ENCODE measurements at regions not wholly inside any gene's neighbourhood (a gene's known extent, or its start where the extent isn't known, plus 50 kb on each side); places are given as distances from the start of the nearest gene placed in this dataset.
"Not testable (repeated sequence)": the region's sequence is repeated elsewhere in the genome, so short reads cannot be mapped to it uniquely, and the experiment has no call there.

GRCh38 chr1:209107535-209107934 lies 476.0 kb upstream of the CAMK1G start:
- POLR2A ChIA-PET: no interaction called here
- DNase-seq (ENCODE audit: extremely low spot score): no peak
- CTCF ChIA-PET: no interaction called here
- TF ChIP-seq ELF4 (IDR thresholded peaks at IDR 0.05): no peak
- TF ChIP-seq CTBP1 (IDR thresholded peaks at IDR 0.05; ENCODE audit: borderline replicate concordance): no peak
- no peak for TF ChIP-seq HDGF (IDR thresholded peaks at IDR 0.05; ENCODE audit: borderline replicate concordance)
- no peak for TF ChIP-seq FOXA1 (IDR thresholded peaks at IDR 0.05)
- no peak for TF ChIP-seq SUZ12 (IDR thresholded peaks at IDR 0.05)
- TF ChIP-seq NFRKB (IDR thresholded peaks at IDR 0.05): no peak
- TF ChIP-seq TARDBP (IDR thresholded peaks at IDR 0.05): no peak
- TF ChIP-seq BHLHE40 (IDR thresholded peaks at IDR 0.05; ENCODE audit: borderline replicate concordance): no peak
- no peak for TF ChIP-seq LEF1 (IDR thresholded peaks at IDR 0.05; ENCODE audit: borderline replicate concordance)
- no peak for TF ChIP-seq L3MBTL2 (conservative IDR thresholded peaks at IDR 0.05)
- no peak for TF ChIP-seq ARNT (IDR thresholded peaks at IDR 0.05)

DNA sequence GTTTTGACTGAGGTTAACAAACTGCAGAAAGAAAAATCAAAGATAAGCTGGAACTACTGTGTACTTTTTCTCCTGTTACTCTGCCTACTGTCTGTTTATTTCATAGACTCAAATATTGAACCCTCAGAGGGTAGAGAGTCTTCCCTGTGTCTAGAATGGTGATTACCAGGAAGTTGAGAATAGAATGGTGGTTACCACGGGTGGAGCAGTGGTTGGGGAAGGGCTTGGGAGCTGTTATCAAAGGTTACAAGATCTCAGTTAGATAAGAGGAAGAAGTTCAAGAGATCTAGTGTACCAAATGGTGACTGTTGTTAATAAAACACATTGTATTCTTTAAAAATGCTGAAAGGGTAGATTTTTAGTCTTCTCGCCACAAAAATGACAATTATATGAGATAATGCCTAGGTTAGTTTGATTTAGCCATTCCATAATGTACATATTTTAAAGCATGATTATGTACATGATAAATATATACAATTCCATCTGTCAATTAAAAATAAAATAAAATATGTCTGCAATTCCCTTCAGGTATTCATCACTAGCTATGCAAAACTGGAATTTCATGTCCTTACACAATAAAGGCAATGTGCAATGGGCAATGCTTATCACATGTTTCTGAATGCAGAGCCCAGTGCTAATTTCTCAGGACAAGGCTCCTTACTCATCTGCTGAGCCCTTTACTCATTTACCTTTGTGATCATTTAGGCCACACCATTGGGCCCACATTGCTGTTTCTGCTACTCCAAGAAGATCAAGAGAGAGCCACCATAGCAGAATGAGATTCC lies 474.3 kb upstream of the CAMK1G start:
- TF ChIP-seq ARNT (IDR thresholded peaks at IDR 0.05) (no peak), ELF4 (IDR thresholded peaks at IDR 0.05) (no peak), FOXA1 (IDR thresholded peaks at IDR 0.05) (no peak), L3MBTL2 (conservative IDR thresholded peaks at IDR 0.05) (no peak), HDGF (IDR thresholded peaks at IDR 0.05; ENCODE audit: borderline replicate concordance) (no peak), SP1 (IDR thresholded peaks at IDR 0.05) (no peak), FOXM1 (IDR thresholded peaks at IDR 0.05; ENCODE audit: borderline replicate concordance) (no peak), TARDBP (IDR thresholded peaks at IDR 0.05) (no peak), SUZ12 (IDR thresholded peaks at IDR 0.05) (no peak), LEF1 (IDR thresholded peaks at IDR 0.05; ENCODE audit: borderline replicate concordance) (no peak), FOXK2 (IDR thresholded peaks at IDR 0.05) (no peak), ZNF384 (IDR thresholded peaks at IDR 0.05) (no peak), NFRKB (IDR thresholded peaks at IDR 0.05) (no peak), CTBP1 (IDR thresholded peaks at IDR 0.05; ENCODE audit: borderline replicate concordance) (no peak), BHLHE40 (IDR thresholded peaks at IDR 0.05; ENCODE audit: borderline replicate concordance) (no peak)
- POLR2A ChIA-PET: no interaction called here
- CTCF ChIA-PET: no interaction called here
- DNase-seq (ENCODE audit: extremely low spot score): no peak

GRCh38 chr1:209113521-209113920 lies 470.0 kb upstream of the CAMK1G start:
- CTCF ChIA-PET: no interaction called here

GRCh38 chr1:209116705-209117104 lies 466.8 kb upstream of the CAMK1G start:
- CTCF ChIA-PET: no interaction called here
- POLR2A ChIA-PET: no interaction called here
- TF ChIP-seq FOXK2 (IDR thresholded peaks at IDR 0.05) (no peak), FOXA1 (IDR thresholded peaks at IDR 0.05) (no peak), NFRKB (IDR thresholded peaks at IDR 0.05) (no peak), LEF1 (IDR thresholded peaks at IDR 0.05; ENCODE audit: borderline replicate concordance) (no peak)
- DNase-seq (ENCODE audit: extremely low spot score): no peak

More at GRCh38 chr1:209113521-209113920, 470.0 kb upstream of the CAMK1G start:
- POLR2A ChIA-PET: no interaction called here
- DNase-seq (ENCODE audit: extremely low spot score): no peak
- TF ChIP-seq ARNT (IDR thresholded peaks at IDR 0.05) (no peak), ELF4 (IDR thresholded peaks at IDR 0.05) (no peak), FOXK2 (IDR thresholded peaks at IDR 0.05) (no peak), HDGF (IDR thresholded peaks at IDR 0.05; ENCODE audit: borderline replicate concordance) (no peak), SP1 (IDR thresholded peaks at IDR 0.05) (no peak), SUZ12 (IDR thresholded peaks at IDR 0.05) (no peak), CTBP1 (IDR thresholded peaks at IDR 0.05; ENCODE audit: borderline replicate concordance) (no peak), FOXM1 (IDR thresholded peaks at IDR 0.05; ENCODE audit: borderline replicate concordance) (no peak), L3MBTL2 (conservative IDR thresholded peaks at IDR 0.05) (no peak), LEF1 (IDR thresholded peaks at IDR 0.05; ENCODE audit: borderline replicate concordance) (no peak), NFRKB (IDR thresholded peaks at IDR 0.05) (no peak), PKNOX1 (IDR thresholded peaks at IDR 0.05) (no peak), TARDBP (IDR thresholded peaks at IDR 0.05) (no peak), BHLHE40 (IDR thresholded peaks at IDR 0.05; ENCODE audit: borderline replicate concordance) (no peak)

- ChIA-PET POLR2A (no interaction called here), CTCF (no interaction called here)
- no peak for DNase-seq (ENCODE audit: extremely low spot score)
- no peak for TF ChIP-seq SP1 (IDR thresholded peaks at IDR 0.05)
- TF ChIP-seq FOXA1 (IDR thresholded peaks at IDR 0.05): no peak
- TF ChIP-seq BHLHE40 (IDR thresholded peaks at IDR 0.05; ENCODE audit: borderline replicate concordance): no peak
- no peak for TF ChIP-seq CTBP1 (IDR thresholded peaks at IDR 0.05; ENCODE audit: borderline replicate concordance)
Measured at GRCh38 chr1:209123601-209124000, 459.9 kb upstream of the CAMK1G start.

- CTCF ChIA-PET; POLR2A ChIA-PET; DNase-seq (ENCODE audit: extremely low spot score): not testable (repeated sequence)
Measured at GRCh38 chr1:209129091-209129490, 454.4 kb upstream of the CAMK1G start.

GRCh38 chr1:209130886-209131285 lies 452.6 kb upstream of the CAMK1G start:
- no peak for TF ChIP-seq HDGF (IDR thresholded peaks at IDR 0.05; ENCODE audit: borderline replicate concordance)
- DNase-seq (ENCODE audit: extremely low spot score): no peak
- ChIA-PET CTCF (no interaction called here), POLR2A (no interaction called here)

DNA sequence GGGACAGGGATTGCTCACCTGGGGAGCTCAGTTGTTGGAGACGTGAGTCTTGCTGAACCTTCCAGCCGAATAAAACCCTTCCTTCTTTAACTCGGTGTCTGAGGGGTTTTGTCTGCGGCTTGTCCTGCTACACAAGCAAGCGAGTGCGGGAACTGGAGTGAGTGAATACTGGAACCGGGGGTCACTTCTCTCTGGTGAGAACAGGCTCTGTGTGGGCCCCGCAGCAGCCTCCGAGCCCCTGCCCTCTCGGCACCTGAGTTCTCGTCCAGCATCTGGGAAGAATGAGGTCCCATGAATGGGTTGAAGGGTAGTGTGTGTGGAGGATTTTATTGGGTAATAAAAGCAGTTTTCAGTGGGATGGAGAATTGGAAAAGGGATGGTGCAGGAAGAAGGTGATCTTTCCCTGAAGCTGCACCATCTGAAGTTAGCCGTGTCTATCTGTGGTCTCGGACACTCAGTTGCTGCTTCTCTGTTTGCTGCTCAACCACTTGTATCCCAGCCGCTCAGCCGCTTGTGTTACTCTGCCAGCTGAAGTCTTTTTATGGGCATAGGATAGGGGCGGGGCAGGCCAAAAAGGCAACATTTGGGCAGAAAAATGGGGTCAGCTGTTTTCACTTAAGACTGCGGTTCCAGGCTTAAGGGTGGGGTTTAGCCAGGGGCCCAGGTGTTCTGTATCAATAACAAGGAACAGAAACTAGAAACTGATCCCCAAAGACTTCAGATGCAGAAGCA lies 450.6 kb upstream of the CAMK1G start:
- ChIA-PET POLR2A (no interaction called here), CTCF (no interaction called here)
- TF ChIP-seq HDGF (IDR thresholded peaks at IDR 0.05; ENCODE audit: borderline replicate concordance): no peak
- TF ChIP-seq CTBP1 (IDR thresholded peaks at IDR 0.05; ENCODE audit: borderline replicate concordance): no peak
- no peak for TF ChIP-seq ZNF384 (IDR thresholded peaks at IDR 0.05)
- DNase-seq (ENCODE audit: extremely low spot score): no peak
